Daoy (cell line): ENCODE measurements at regions not wholly inside any gene's neighbourhood (a gene's known extent, or its start where the extent isn't known, plus 50 kb on each side); places are given as distances from the start of the nearest gene placed in this dataset.
"Not testable (repeated sequence)": the region's sequence is repeated elsewhere in the genome, so short reads cannot be mapped to it uniquely, and the experiment has no call there.

Experiments used
- DNase-seq: peaks from one replicate; pipeline ENCODE4 v3.0.0-alpha.2; 2015; ENCODE audit warnings: low read depth

- DNase-seq: no peak
These were observed 576.5 kb upstream of the EDIL3 start for GRCh38 chr5:84961193-84961592.

- no peak for DNase-seq
These were observed 577.2 kb upstream of the EDIL3 start for GRCh38 chr5:84961903-84962302.

- DNase-seq: no peak
These were observed 598.4 kb upstream of the EDIL3 start for GRCh38 chr5:84983093-84983492.

- DNase-seq: no peak
These were observed 600.5 kb upstream of the EDIL3 start for GRCh38 chr5:84985148-84985547.

GRCh38 chr5:84986688-84987087 lies 602.0 kb upstream of the EDIL3 start:
- DNase-seq: no peak

- DNase-seq: peak; percentile 36
These were observed 616.0 kb upstream of the EDIL3 start for GRCh38 chr5:85000671-85001070.

- DNase-seq: not testable (repeated sequence)
These were observed 617.3 kb upstream of the EDIL3 start for GRCh38 chr5:85002026-85002425.

GRCh38 chr5:85010014-85010562 lies 625.4 kb upstream of the EDIL3 start:
- DNase-seq: no peak

GRCh38 chr5:85017261-85017660 lies 632.6 kb upstream of the EDIL3 start:
- DNase-seq: no peak

GRCh38 chr5:85030316-85031084 lies 645.8 kb upstream of the EDIL3 start:
- no peak for DNase-seq

GRCh38 chr5:85049020-85049419 lies 664.3 kb upstream of the EDIL3 start:
- peak; percentile 73 for DNase-seq

GRCh38 chr5:85052826-85053225 lies 668.1 kb upstream of the EDIL3 start:
- DNase-seq: no peak

GRCh38 chr5:85069659-85070640 lies 685.3 kb upstream of the EDIL3 start:
- no peak for DNase-seq

- DNase-seq: no peak
These were observed 692.9 kb upstream of the EDIL3 start for GRCh38 chr5:85077581-85077980.

- peak; percentile 59 for DNase-seq
These were observed 711.7 kb upstream of the EDIL3 start for GRCh38 chr5:85096421-85096820.

- DNase-seq: no peak
These were observed 723.8 kb upstream of the EDIL3 start for GRCh38 chr5:85108471-85108870.

GRCh38 chr5:85109616-85110015 lies 724.9 kb upstream of the EDIL3 start:
- no peak for DNase-seq

GRCh38 chr5:85132269-85132668 lies 747.6 kb upstream of the EDIL3 start:
- peak; percentile 32 for DNase-seq

GRCh38 chr5:85140471-85140870 lies 755.8 kb upstream of the EDIL3 start:
- DNase-seq: no peak

GRCh38 chr5:85143138-85143537 lies 758.5 kb upstream of the EDIL3 start:
- no peak for DNase-seq

- no peak for DNase-seq
These were observed 764.0 kb upstream of the EDIL3 start for GRCh38 chr5:85148701-85149100.

- DNase-seq: no peak
These were observed 774.7 kb upstream of the EDIL3 start for GRCh38 chr5:85159395-85159794.

GRCh38 chr5:85168474-85168873 lies 783.8 kb upstream of the EDIL3 start:
- DNase-seq: no peak
